ENCODE measurements at regions not wholly inside any gene's neighbourhood (a gene's known extent, or its start where the extent isn't known, plus 50 kb on each side); places are given as distances from the start of the nearest gene placed in this dataset.
"Not testable (repeated sequence)": the region's sequence is repeated elsewhere in the genome, so short reads cannot be mapped to it uniquely, and the experiment has no call there.

DNA sequence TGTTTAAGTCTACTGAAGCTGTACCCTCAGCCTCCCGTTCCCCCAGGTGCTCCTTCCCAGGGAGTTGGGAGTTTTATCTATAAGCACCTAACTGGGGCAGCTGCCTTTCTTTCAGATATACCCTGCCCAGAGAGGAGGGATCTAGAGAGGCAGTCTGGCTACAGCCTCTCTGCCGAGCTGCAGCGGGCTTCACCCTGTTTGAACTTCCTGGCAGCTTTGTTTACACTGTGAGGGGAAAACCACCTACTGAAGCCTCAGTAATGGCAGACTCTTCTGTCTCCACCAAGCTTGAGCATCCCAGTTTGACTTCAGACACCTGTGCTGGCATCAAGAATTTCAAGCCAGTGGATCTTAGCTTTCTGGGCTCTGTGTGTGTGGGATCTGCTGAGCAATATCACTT is 122.5 kb downstream of the MAGEE1 start:
- DNase-seq (no peak), ATAC-seq (no peak)
- intact Hi-C loops (cut with micrococcal nuclease): no loop called here
- Mint-ChIP-seq H3K27me3 (no peaks in the 10 kb centered on the region), H3K4me3 (no peak overlapping the region), H3K9me3 (peaks cover 12% of the 10 kb centered on the region), H3K36me3 (ENCODE audit: low read depth) (peaks cover 2% of the 10 kb centered on the region), H3K4me1 (ENCODE audit: low read depth) (no peaks in the 10 kb centered on the region), H3K27ac (no peak overlapping the region)
- CTCF ChIA-PET: no interaction called here
- TF ChIP-seq, protein P1, sequence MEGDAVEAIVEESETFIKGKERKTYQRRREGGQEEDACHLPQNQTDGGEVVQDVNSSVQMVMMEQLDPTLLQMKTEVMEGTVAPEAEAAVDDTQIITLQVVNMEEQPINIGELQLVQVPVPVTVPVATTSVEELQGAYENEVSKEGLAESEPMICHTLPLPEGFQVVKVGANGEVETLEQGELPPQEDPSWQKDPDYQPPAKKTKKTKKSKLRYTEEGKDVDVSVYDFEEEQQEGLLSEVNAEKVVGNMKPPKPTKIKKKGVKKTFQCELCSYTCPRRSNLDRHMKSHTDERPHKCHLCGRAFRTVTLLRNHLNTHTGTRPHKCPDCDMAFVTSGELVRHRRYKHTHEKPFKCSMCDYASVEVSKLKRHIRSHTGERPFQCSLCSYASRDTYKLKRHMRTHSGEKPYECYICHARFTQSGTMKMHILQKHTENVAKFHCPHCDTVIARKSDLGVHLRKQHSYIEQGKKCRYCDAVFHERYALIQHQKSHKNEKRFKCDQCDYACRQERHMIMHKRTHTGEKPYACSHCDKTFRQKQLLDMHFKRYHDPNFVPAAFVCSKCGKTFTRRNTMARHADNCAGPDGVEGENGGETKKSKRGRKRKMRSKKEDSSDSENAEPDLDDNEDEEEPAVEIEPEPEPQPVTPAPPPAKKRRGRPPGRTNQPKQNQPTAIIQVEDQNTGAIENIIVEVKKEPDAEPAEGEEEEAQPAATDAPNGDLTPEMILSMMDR (IDR thresholded peaks at IDR 0.05): no peak
- POLR2A ChIA-PET: no interaction called here

DNA sequence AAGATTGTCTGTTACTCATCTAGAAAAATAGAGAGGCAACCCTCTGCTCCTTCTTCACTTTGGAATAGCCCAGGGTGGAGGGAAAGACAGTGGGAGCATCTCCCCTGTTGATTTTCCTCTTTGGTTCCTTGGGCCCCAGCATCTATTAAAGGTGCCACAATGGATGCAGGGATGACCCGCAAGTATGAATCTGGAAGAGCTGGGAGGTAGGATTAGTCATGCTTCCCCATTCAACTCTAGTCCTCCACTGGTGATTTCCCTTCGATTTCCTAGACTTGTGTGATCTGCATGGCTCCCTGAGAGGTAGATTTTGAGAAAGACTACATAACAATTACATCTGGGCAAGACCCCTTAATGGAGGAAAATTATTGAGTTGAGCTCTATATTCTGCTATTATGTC is 127.8 kb downstream of the MAGEE1 start:
- intact Hi-C loops (cut with micrococcal nuclease): no loop called here

DNA sequence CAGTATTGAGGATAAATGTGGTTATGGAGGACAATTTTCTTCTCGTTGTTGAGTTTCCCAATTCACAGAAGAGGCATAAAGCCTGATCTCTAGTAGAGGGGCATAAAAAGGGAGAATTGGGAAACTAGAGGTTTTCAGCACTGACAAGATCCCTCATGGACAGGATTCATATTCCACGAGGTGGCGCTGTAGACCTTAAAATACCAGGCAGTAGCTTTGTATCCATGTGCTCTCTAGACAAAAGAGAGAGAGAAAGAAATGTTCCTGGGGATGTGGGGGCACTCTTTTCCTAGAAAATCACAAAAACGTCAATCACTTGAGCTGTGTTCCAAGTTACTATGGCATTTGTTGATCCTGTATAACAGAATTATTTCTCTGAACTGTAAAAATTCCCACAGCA is 128.3 kb downstream of the MAGEE1 start:
- H3K27me3 Mint-ChIP-seq: no peaks in the 10 kb centered on the region
- no peaks in the 10 kb centered on the region for H3K36me3 Mint-ChIP-seq (ENCODE audit: low read depth)
- ChIA-PET CTCF (interaction anchor here (0.9 kb wide), 1 partner anchor 277 kb away, joined by 4 read pairs; no protein-coding TSS in a partner anchor), POLR2A (no interaction called here)
- ATAC-seq: no peak
- peaks cover 24% of the 10 kb centered on the region for H3K9me3 Mint-ChIP-seq
- TF ChIP-seq, protein P1 (IDR thresholded peaks at IDR 0.05): no peak
- no peaks in the 10 kb centered on the region for H3K4me1 Mint-ChIP-seq (ENCODE audit: low read depth)
- no peak overlapping the region for H3K27ac Mint-ChIP-seq
- peak; percentile 31 for DNase-seq
- intact Hi-C loops (cut with micrococcal nuclease): no loop called here
- H3K4me3 Mint-ChIP-seq: no peak overlapping the region

More for the DNA sequence above, 127.8 kb downstream of the MAGEE1 start:
- ATAC-seq: no peak
- H3K36me3 Mint-ChIP-seq (ENCODE audit: low read depth): no peaks in the 10 kb centered on the region
- TF ChIP-seq, protein P1 (IDR thresholded peaks at IDR 0.05): no peak
- ChIA-PET POLR2A (no interaction called here), CTCF (no interaction called here)
- no peak overlapping the region for H3K4me3 Mint-ChIP-seq
- no peaks in the 10 kb centered on the region for H3K27me3 Mint-ChIP-seq
- H3K4me1 Mint-ChIP-seq (ENCODE audit: low read depth): no peaks in the 10 kb centered on the region
- no peak for DNase-seq
- H3K27ac Mint-ChIP-seq: no peak overlapping the region
- H3K9me3 Mint-ChIP-seq: peaks cover 21% of the 10 kb centered on the region

DNA sequence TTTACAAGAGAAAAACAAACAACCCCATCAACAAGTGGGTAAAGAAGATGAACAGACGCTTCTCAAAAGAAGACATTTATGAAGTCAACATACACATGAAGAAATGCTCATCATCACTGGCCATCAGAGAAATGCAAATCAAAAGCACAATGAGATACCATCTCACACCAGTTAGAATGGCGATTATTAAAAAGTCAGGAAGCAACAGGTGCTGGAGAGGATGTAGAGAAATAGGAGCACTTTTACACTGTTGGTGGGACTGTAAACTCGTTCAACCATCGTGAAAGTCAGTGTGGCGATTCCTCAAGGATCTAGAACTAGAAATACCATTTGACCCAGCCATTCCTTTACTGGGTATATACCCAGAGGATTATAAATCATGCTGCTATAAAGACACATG is 137.3 kb downstream of the MAGEE1 start:
- H3K27ac Mint-ChIP-seq; H3K4me3 Mint-ChIP-seq; H3K36me3 Mint-ChIP-seq (ENCODE audit: low read depth); H3K4me1 Mint-ChIP-seq (ENCODE audit: low read depth); intact Hi-C loops (cut with micrococcal nuclease); DNase-seq; H3K27me3 Mint-ChIP-seq; CTCF ChIA-PET; POLR2A ChIA-PET; ATAC-seq: not testable (repeated sequence)
- peaks cover 18% of the 10 kb centered on the region for H3K9me3 Mint-ChIP-seq

DNA sequence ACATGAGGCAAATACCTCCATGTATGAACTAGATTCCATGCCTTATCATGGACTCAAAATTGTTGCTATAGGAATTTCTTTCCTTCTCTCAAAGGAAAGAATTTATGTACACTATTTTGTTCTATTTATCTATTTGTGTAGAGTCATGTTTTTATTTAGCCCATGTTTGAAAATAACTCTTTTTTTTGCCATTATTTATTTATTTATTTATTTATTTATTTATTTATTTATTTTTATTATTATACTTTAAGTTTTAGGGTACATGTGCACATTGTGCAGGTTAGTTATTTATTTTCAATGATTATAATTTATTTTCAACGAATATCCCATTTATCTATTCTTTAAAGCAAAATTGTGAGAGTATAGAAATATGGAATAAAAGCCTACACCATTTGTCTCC is 177.9 kb downstream of the MAGEE1 start:
- DNase-seq: no peak
- Mint-ChIP-seq H3K9me3 (peaks cover 8% of the 10 kb centered on the region), H3K36me3 (ENCODE audit: low read depth) (no peaks in the 10 kb centered on the region), H3K27me3 (no peaks in the 10 kb centered on the region), H3K4me3 (no peak overlapping the region), H3K4me1 (ENCODE audit: low read depth) (no peaks in the 10 kb centered on the region), H3K27ac (no peak overlapping the region)
- intact Hi-C loops (cut with micrococcal nuclease): no loop called here
- TF ChIP-seq, protein P1 (IDR thresholded peaks at IDR 0.05): no peak
- no peak for ATAC-seq
- ChIA-PET POLR2A (no interaction called here), CTCF (no interaction called here)

DNA sequence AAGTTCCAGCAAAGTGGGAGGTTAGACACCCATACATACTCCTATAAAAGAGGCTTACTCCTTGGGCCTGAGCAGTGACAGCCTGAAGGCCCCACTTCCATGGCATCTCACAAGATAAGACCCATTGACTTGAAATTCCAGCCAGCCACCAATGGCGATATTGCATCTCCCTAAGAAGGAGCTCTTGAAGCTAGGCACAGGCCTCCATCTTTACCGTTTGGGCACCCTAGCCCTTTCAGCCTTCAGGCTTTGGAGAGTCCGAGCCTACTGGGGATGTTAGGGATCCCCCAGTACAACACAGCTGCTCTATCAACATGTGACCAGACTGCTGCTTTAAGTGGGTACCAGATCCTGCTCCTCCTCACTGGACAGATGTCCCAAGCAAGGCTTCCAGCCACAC is 189.5 kb downstream of the MAGEE1 start:
- no peaks in the 10 kb centered on the region for H3K27me3 Mint-ChIP-seq
- ATAC-seq (no peak), DNase-seq (no peak)
- peaks cover 5% of the 10 kb centered on the region for H3K9me3 Mint-ChIP-seq
- H3K4me3 Mint-ChIP-seq: no peak overlapping the region
- ChIA-PET CTCF (no interaction called here), POLR2A (no interaction called here)
- H3K4me1 Mint-ChIP-seq (ENCODE audit: low read depth): no peaks in the 10 kb centered on the region
- intact Hi-C loops (cut with micrococcal nuclease): no loop called here
- H3K27ac Mint-ChIP-seq: no peak overlapping the region
- peaks cover 1% of the 10 kb centered on the region for H3K36me3 Mint-ChIP-seq (ENCODE audit: low read depth)
- TF ChIP-seq, protein P1 (IDR thresholded peaks at IDR 0.05): no peak
